Esophagus muscularis mucosa (tissue), 4 donors: ENCODE measurements at regions not wholly inside any gene's neighbourhood (a gene's known extent, or its start where the extent isn't known, plus 50 kb on each side); places are given as distances from the start of the nearest gene placed in this dataset.
A peak's percentile ranks its signal among the peaks of the same experiment; 100 is the strongest.
"Not testable (repeated sequence)": the region's sequence is repeated elsewhere in the genome, so short reads cannot be mapped to it uniquely, and the experiment has no call there.

Experiments used
- DNase-seq: peaks from one replicate; pipeline ENCODE4 v3.0.0-alpha.2; 2017; ENCODE audit errors: extremely low spot score
- H3K27ac ChIP-seq, 4 donors: fragments of 200-600 bp; sonication (generic); replicated peaks in 1 of 4; 1 replicate in 3 of 4; 2 replicates in 1 of 4; pipeline ENCODE4 v1.5.1; 2016 to 2019; ENCODE audit warnings: mild to moderate bottlenecking in 1 of 4
- H3K27me3 ChIP-seq, 4 donors: fragments of 200-600 bp; sonication (generic); one replicate each; pipeline versions ENCODE4 v1.5.1 to v1.6.0; 2016 to 2019
- H3K36me3 ChIP-seq, 4 donors: fragments of 200-600 bp; sonication (generic); one replicate each; pipeline ENCODE4 v1.5.1; 2016 to 2019
- H3K4me1 ChIP-seq, 4 donors: fragments of 200-600 bp; sonication (generic); one replicate each; pipeline ENCODE4 v1.5.1; 2016 to 2019
- H3K4me3 ChIP-seq, 4 donors: fragments of 200-600 bp; sonication (generic); 1 replicate in 2 of 4; 2 replicates in 2 of 4; pipeline ENCODE4 v1.5.1; 2016 to 2019; ENCODE audit warnings: mild to moderate bottlenecking in 4 of 4, moderate library complexity in 1 of 4
- H3K9me3 ChIP-seq, 4 donors: fragments of 200-600 bp; sonication (generic); 1 replicate in 3 of 4; 2 replicates in 1 of 4; pipeline ENCODE4 v1.5.1; 2016 to 2019
- EP300 ChIP-seq: sonication (generic); formaldehyde crosslinking; IDR thresholded peaks from one replicate; pipeline ENCODE4 v1.6.1; 2017; ENCODE audit warnings: antibody characterized with exemption
- POLR2A ChIP-seq: fragments of 450-650 bp; IDR thresholded peaks from one replicate; pipeline ENCODE4 v1.6.1; 2017; ENCODE audit warnings: antibody characterized with exemption, moderate library complexity, mild to moderate bottlenecking, low read depth
- POLR2AphosphoS5 ChIP-seq, 2 donors: sonication (generic); formaldehyde crosslinking; IDR thresholded peaks; one replicate each; pipeline ENCODE4 v1.6.1; 2017; ENCODE audit warnings: antibody characterized with exemption in 2 of 2
- WGBS: methylation state at CpG from one replicate; pipeline ENCODE4 v1.1.5; 2018; 5-methylcytosine and 5-hydroxymethylcytosine counted together
- intact Hi-C: fragments of 100-400 bp; cut with DNase I; formaldehyde crosslinking; loops from one replicate; pipeline ENCODE4 v1.15.1; 2023
- TF ChIP-seq, protein P1 (sequence below), 3 experiments: fragments of 200-600 bp in 2 of 3; fragments of 450-650 bp in 1 of 3; sonication (generic) in 2 of 3; IDR thresholded peaks; one replicate each; pipeline ENCODE4 v1.5.1; 2017 to 2019; ENCODE audit warnings: antibody characterized with exemption in 3 of 3, mild to moderate bottlenecking in 2 of 3, moderate library complexity in 1 of 3

DNA sequence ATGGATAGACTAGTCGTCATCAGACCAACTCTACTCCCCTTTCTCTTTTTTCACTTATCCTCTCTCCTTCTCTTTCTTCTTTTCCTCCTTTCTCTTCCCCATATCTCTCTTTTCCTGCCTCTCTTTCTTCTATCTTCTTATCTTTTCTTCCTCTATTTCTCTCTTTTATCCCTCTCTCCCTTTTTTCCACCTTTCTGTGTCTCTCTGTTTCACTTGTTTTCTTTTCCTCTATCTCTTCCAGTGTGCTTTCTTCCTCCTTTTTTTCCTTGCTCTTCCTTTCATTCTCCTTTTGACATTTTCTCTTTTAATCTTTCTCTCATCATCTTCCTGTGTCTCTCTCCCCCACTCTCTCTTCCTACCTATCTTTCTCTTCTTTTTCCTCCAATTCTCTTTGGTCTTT lies 159.0 kb upstream of the PTGFR start:
- TF ChIP-seq EP300: no peak
- no peak for TF ChIP-seq POLR2AphosphoS5 (IDR thresholded peaks at IDR 0.05)
- no peak for TF ChIP-seq POLR2A
- TF ChIP-seq, protein P1, sequence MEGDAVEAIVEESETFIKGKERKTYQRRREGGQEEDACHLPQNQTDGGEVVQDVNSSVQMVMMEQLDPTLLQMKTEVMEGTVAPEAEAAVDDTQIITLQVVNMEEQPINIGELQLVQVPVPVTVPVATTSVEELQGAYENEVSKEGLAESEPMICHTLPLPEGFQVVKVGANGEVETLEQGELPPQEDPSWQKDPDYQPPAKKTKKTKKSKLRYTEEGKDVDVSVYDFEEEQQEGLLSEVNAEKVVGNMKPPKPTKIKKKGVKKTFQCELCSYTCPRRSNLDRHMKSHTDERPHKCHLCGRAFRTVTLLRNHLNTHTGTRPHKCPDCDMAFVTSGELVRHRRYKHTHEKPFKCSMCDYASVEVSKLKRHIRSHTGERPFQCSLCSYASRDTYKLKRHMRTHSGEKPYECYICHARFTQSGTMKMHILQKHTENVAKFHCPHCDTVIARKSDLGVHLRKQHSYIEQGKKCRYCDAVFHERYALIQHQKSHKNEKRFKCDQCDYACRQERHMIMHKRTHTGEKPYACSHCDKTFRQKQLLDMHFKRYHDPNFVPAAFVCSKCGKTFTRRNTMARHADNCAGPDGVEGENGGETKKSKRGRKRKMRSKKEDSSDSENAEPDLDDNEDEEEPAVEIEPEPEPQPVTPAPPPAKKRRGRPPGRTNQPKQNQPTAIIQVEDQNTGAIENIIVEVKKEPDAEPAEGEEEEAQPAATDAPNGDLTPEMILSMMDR (IDR thresholded peaks at IDR 0.05): no peak
- H3K9me3 ChIP-seq: no peaks in the 10 kb centered on the region
- no peaks in the 10 kb centered on the region for H3K27me3 ChIP-seq
- H3K27ac ChIP-seq: no peak overlapping the region
- no peaks in the 10 kb centered on the region for H3K4me1 ChIP-seq
- 69% methylated on average over 1 of the region's 1 CpG for WGBS
- DNase-seq: no peak
- H3K36me3 ChIP-seq: no peaks in the 10 kb centered on the region
- H3K4me3 ChIP-seq: no peak overlapping the region
- intact Hi-C loops: no loop called here

DNA sequence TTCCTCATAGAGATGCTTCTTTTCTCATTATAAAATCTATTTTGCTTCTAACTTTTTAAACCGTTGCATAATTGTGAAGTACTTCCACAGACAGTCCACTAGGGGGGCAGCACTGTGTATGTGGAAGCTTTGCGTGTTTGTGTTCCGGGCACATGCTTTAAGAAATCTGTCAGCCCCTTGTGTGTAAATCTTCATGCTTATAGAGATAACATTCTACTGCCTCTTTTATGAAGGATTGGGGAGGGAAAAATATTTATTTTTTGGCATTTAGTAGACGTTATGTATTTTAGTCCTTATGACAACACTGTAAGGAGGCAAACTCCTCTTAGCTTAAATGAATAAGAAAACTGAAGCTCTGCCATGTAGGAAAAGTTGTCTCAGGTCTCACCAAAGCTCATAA lies 157.3 kb upstream of the PTGFR start:
- no peak for DNase-seq
- no peaks in the 10 kb centered on the region for H3K4me1 ChIP-seq
- H3K36me3 ChIP-seq: no peaks in the 10 kb centered on the region
- no peak for TF ChIP-seq POLR2AphosphoS5 (IDR thresholded peaks at IDR 0.05)
- no peak for TF ChIP-seq POLR2A
- TF ChIP-seq EP300: no peak
- TF ChIP-seq, protein P1 (IDR thresholded peaks at IDR 0.05): peak; percentile 45 to 68 (median 47)
- no peak overlapping the region for H3K4me3 ChIP-seq
- no peak overlapping the region for H3K27ac ChIP-seq
- 24% methylated on average over 4 of the region's 4 CpGs for WGBS
- no peaks in the 10 kb centered on the region for H3K27me3 ChIP-seq
- H3K9me3 ChIP-seq: no peaks in the 10 kb centered on the region
- intact Hi-C loops: no loop called here

DNA sequence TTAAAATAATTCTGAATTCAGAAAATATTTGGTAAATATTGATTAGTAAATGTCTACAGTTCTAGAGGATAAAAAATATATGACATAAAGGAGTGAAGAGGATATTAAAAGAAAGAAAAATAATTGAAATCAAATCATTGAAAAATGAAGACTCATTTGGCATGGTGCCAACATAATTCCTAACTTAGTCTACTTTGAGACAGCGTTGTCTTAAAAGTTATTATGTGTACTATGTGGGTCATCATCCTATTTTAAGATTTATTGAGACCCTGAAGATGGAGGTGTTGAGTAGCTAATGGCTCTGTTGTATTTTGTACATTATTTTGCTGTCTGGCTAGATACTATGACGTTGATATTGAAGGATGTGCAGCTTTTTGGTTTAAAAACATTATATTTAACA lies 156.7 kb upstream of the PTGFR start:
- no peaks in the 10 kb centered on the region for H3K4me1 ChIP-seq
- TF ChIP-seq POLR2A (no peak), EP300 (no peak), POLR2AphosphoS5 (IDR thresholded peaks at IDR 0.05) (no peak)
- TF ChIP-seq, protein P1 (IDR thresholded peaks at IDR 0.05): no peak
- no peaks in the 10 kb centered on the region for H3K27me3 ChIP-seq
- 77% methylated on average over 2 of the region's 2 CpGs for WGBS
- H3K9me3 ChIP-seq: no peaks in the 10 kb centered on the region
- no peaks in the 10 kb centered on the region for H3K36me3 ChIP-seq
- DNase-seq: no peak
- no peak overlapping the region for H3K27ac ChIP-seq
- H3K4me3 ChIP-seq: no peak overlapping the region
- intact Hi-C loops: no loop called here

DNA sequence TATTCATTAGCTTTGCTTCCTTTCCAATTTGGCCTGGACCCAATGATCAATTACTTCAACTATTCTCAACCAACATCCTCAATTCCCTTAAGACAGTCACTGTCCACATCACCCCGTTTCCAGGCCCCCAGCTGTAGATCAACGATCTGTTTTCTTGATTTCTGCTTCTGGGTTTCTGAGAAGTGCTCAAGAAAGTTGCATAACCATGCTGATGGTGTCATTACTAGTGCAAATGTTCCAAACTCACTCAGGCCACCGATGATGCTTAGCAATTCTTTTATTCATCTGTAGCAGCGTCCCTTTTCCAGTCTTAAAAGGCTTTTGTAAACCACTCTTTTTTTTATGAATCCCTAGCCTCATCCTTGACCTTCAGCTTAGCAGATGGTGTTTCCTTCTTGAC lies 155.8 kb upstream of the PTGFR start:
- no peaks in the 10 kb centered on the region for H3K9me3 ChIP-seq
- no peak overlapping the region for H3K27ac ChIP-seq
- 61% methylated on average over 4 of the region's 4 CpGs for WGBS
- H3K36me3 ChIP-seq: no peaks in the 10 kb centered on the region
- TF ChIP-seq POLR2A (no peak), EP300 (no peak), POLR2AphosphoS5 (IDR thresholded peaks at IDR 0.05) (no peak)
- TF ChIP-seq, protein P1 (IDR thresholded peaks at IDR 0.05): no peak
- H3K4me1 ChIP-seq: no peaks in the 10 kb centered on the region
- no peaks in the 10 kb centered on the region for H3K27me3 ChIP-seq
- H3K4me3 ChIP-seq: no peak overlapping the region
- intact Hi-C loops: no loop called here
- no peak for DNase-seq

DNA sequence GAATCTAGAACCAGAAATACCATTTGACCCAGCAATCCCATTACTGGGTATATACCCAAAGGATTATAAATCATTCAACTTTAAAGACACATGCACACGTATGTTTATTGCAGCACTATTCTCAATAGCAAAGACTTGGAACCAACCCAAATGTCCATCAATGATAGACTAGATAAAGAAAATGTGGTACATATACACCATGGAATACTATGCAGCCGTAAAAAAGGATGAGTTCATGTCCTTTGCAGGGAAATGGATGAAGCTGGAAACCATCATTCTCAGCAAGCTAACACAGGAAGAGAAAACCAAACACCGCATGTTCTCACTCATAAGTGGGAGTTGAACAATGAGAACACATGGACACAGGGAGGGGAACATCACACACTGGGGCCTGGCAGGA lies 154.0 kb upstream of the PTGFR start:
- intact Hi-C loops, H3K4me3 ChIP-seq, H3K4me1 ChIP-seq, H3K9me3 ChIP-seq, H3K27me3 ChIP-seq, DNase-seq, H3K36me3 ChIP-seq, H3K27ac ChIP-seq: not testable (repeated sequence)
- 91% methylated on average over 3 of the region's 3 CpGs for WGBS
